AML-193 (cell line): ENCODE measurements at regions not wholly inside any gene's neighbourhood (a gene's known extent, or its start where the extent isn't known, plus 50 kb on each side); places are given as distances from the start of the nearest gene placed in this dataset.

ENCODE experiments used
- DNase-seq, 2 experiments: peaks; one replicate each; lab custom pipeline; 2025; lab: John Stamatoyannopoulos, UW

- DNase-seq, result no peak
Observed at GRCh38 chr13:107035778-107036177, 467.8 kb upstream of the ARGLU1 start.

DNA sequence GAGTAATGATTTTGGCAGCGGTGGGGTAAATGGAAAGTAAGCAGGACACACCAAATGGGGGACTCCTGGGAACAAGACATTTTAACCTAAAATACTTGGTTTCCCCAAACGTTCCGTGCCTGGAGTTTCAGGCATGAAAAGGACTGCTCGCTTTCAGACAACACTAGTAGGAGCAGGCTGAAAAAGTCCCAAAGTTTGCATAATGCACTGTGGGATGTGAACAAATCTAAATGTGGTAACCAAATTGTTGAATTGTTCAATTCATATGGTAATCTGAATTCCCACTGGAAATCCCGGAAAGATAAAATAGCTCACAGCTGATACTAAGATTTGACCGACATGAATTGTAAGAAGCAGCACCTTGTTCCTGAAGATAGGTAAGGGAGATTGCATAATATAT is 467.2 kb upstream of the ARGLU1 start:
- DNase-seq, result no peak

DNA sequence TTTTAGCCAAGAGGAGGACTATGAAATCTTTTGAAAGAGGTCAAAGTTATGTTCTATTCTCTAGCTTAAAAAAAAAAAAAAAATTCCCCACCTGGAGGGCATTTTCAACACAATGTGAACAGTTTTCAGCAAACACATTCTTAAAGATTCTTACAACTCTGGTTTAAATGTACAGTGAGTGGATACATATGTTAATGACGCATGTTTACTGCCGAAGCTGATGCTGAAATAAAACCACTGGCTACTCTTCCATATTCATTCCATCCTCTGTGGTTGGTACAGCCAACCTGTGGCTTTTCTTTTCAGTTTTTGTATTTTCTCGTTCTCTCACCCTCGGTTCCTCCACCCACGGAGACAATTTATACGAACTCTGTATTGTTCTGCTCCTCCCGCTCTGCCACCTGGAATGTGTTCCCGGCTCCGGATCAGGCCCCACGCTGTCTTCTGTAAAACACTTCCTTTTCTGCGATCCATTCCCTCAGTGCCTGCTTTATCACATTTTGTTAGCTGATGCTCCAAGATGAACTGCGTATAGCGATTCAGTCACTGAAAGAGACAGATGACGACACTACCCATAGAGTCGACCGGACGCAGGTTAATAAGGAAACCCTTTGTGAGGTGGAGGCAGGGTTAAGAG is 466.4 kb upstream of the ARGLU1 start:
- no peak for DNase-seq

DNA sequence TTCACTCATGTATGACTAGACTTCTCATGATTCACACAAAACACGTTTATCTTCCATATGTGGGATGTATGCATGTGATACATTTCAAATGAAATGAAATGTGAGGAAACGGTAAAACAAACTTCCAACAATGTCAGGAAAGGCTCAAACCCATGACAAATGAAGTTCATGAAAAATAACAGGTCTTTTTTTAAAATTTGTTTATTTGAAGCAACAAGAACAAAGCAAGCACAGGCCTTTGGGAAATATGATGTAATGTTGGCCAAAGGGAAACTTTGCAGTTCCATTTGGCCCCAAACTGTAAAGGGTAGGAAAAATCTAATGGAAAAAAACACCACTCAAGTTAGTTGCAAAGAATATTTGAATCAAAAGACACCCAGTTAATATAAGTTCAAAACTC is 463.8 kb upstream of the ARGLU1 start:
- no peak for DNase-seq

DNA sequence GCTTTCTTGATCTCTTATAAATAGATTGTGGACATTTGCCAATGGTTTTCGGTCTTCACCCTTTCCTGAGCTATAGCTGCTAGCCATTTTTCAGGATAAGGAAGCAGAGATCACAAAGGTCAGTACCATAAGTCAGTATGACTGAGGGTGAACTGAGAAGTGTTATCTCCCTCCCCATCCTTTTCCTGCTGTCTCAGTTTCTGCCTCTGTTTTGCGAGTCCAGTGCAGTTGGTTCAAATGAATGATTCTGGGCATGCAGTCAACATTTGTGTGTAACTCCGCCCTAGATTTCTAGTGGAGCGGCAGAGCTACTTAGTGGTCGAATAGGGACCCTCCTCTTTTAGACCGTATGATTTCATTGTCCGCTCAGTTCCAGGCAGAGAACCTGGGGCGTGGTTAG is 460.8 kb upstream of the ARGLU1 start:
- DNase-seq, result no peak

DNA sequence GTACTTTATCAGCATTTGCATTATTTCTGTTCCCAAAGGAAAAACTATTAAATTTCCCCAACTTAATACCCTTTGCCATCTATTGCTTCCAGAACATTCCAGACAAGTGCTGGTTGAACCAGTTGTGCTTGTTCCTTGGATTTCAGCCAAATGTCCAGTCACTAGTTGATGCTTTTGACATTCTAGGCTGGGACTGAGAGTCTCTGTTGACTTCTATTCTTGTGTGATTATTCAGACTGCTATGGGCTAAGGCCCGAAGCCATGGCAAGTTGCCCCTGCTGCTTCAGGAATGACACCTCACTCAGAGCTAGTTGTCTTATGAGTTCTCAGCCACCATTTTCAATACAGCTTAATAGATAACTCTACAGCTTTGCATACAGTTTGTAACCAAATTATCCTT is 458.1 kb upstream of the ARGLU1 start:
- no peak for DNase-seq

GRCh38 chr13:107023335-107023734 is 455.4 kb upstream of the ARGLU1 start:
- no peak for DNase-seq

GRCh38 chr13:107020393-107020792 is 452.5 kb upstream of the ARGLU1 start:
- no peak for DNase-seq

- no peak for DNase-seq
Observed at GRCh38 chr13:107018285-107018684, 450.3 kb upstream of the ARGLU1 start.

DNA sequence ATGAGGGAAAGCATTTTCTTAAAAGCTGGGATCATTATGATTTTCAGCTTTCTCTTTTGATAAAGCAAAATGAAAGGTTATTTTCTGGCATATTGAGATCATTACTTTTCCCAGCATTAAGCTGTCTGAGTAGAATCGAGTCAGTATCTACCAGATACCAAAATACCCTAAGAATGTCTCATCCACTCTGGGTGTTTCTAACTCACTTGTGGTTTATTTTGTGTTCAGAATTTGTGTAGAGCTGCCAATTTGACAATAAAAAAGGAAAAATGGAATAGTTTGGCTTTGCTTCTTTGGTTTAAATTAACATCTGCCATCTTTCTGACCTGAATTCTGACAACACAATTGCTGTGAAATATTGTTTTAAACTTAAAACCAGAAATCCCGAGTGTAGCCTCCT is 438.7 kb upstream of the ARGLU1 start:
- DNase-seq, result no peak

DNA sequence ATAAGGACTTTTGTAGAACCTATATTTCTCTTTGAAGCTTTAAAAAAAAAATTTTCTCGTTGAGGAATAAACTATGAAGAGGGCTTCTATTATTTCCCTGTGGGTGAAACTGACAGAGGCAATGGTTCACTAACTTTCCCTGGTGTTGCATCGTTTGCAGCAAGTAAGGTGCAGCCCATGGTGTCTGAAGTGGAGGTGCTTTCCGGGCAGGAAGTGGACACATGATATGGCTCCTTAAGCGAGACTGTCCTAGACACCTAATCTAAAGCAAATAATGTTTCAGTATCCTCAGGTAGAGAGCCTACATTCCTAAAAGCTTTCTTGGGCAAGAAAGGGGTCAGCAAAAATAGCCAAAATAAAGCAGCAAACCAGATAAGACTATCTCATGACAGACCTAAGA is 437.6 kb upstream of the ARGLU1 start:
- DNase-seq, result no peak

DNA sequence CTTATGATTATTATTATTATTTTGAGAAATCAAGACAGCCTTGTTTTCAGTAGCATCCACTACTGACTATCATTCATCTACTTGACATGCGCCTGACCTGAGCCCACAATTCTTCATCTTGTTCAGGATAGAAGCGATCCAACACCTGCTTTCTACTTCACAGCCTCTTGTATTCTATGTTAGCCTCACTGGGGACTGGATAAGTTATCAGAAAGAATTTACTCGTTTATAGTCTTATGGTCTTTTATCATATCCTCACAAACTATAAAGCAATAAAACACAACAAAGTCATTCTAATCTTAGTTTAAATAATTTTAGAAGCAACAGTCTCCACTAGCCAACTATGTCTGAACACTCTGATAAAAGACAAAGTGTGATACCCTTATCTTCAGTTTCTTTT is 436.0 kb upstream of the ARGLU1 start:
- no peak for DNase-seq

DNA sequence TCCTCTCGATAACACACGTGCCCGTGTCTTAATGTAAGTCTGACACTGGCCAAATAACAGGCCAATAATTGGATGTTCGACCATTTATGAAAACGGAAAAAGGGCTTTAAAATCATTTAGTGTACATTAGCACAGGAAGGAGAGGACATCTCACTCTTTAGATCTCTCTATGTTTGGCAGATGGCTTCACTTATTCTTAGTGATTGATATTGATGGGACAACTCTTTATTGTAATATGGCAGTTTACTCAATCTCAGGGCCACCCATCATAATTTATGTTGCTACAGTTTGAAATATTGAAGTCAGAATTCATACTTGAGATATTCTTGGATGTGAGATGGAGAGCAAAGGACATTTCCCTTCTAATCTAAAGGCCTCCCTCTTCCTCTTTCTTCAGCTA is 430.7 kb upstream of the ARGLU1 start:
- DNase-seq, result no peak

GRCh38 chr13:106997696-106998095 is 429.8 kb upstream of the ARGLU1 start:
- no peak for DNase-seq

- DNase-seq, result no peak
Observed at GRCh38 chr13:106996867-106997618, 429.1 kb upstream of the ARGLU1 start.

GRCh38 chr13:106990594-106990993 is 422.7 kb upstream of the ARGLU1 start:
- DNase-seq, result no peak

GRCh38 chr13:106989876-106990275 is 421.9 kb upstream of the ARGLU1 start:
- DNase-seq, result no peak

DNA sequence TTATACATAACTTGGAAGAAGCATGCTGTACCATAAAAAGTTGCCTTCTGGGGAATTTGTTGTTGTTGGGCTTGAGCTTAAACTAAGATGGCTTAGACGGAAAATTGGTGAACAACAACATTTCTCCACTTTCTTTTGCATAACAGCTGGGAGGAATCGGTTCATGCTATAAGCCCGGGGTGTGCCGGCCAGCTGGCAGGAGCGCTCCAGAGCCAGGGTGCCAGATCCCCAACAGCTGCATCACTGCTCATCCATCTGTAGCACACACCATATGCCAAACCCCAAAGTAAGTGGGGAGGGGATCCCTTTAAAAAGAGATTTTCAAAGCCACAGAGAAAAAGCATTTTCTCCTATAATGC is 419.5 kb upstream of the ARGLU1 start:
- DNase-seq, result no peak

DNA sequence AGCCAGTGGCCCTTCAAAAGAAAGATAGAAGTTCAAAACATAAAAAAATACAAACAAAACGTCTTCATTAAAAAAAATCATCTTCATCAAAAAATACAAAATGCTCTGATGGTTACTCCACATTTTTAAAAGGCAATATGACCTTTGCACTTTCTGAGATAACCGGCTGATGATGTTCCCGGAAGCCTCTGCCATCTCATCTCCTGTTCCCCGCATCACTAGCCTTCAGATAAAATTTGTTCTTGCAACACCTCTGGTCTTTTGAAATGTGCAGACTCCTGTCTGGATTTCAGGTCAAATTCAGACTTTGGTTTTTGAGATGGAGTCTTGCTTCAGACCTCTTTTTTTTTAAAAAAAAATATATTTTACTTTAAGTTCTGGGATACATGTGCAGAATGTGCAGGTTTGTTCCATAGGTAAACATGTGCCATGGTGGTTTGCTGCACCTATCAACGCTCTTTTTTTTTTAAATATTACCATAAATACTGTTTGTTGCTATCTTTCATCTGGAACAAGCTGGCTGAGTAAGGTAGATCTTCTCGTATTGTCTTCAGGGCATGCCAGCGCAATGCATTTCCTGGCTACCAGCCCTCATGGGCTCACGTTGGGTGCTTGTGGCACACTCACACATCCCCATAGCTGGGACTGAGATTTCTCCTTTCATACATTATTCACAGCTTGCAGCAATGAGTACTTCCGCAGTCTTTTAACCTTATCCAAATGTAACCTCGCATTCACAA is 418.9 kb upstream of the ARGLU1 start:
- no peak for DNase-seq

GRCh38 chr13:106986033-106986484 is 418.1 kb upstream of the ARGLU1 start:
- DNase-seq, result no peak

GRCh38 chr13:106985481-106985880 is 417.5 kb upstream of the ARGLU1 start:
- no peak for DNase-seq

GRCh38 chr13:106981051-106981450 is 413.1 kb upstream of the ARGLU1 start:
- DNase-seq, result no peak

DNA sequence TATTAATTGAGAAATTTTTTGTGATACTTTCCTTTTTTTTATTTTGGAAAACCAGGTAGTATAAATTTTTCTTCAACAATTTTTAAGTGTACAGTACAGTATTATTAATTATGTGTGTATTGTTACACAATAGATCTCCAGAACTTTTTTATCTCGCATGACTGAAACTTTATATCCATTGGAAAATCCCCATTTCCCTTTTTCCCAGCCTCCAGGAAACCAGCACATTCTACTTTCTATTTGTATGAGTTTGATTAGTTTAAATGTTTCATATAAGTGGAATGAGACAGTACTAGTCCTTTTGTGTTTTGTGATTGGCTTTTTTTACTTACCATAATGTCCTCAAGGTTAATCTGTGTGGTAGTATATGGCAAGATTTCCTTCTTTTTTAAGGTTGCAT is 399.5 kb upstream of the ARGLU1 start:
- DNase-seq, result no peak
